GM12874 (cell line): ENCODE measurements at regions not wholly inside any gene's neighbourhood (a gene's known extent, or its start where the extent isn't known, plus 50 kb on each side); places are given as distances from the start of the nearest gene placed in this dataset.

Experiments
- CTCF ChIP-seq: IDR thresholded peaks from 2 replicates; pipeline ENCODE4 v1.5.1; 2011; ENCODE audit warnings: low read depth, mild to moderate bottlenecking, control low read depth, low read length, moderate library complexity; ENCODE audit not compliant: insufficient read depth

- no peak for TF ChIP-seq CTCF
Observed at GRCh38 chr2:36068086-36068485, 287.5 kb upstream of the CRIM1 start.

DNA sequence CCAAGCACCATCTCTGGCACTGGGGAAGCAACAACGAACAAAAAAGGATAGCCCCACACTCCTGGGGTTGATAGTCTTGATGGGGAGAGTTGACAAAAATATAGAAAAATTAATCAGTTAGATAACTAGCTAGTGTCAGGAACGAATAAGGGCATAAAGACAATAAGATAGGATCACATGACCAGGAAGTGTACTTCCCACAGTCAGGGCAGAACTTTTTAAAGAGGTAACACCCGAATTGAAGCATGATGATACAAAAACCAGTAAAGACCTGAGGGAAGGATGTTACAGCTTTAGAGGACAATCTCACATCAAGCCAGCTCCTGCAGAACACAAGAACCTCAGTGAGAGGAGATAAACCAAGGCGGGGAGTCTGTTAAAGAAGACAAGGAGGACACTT, 295.4 kb upstream of the CRIM1 start:
- TF ChIP-seq CTCF = no peak

DNA sequence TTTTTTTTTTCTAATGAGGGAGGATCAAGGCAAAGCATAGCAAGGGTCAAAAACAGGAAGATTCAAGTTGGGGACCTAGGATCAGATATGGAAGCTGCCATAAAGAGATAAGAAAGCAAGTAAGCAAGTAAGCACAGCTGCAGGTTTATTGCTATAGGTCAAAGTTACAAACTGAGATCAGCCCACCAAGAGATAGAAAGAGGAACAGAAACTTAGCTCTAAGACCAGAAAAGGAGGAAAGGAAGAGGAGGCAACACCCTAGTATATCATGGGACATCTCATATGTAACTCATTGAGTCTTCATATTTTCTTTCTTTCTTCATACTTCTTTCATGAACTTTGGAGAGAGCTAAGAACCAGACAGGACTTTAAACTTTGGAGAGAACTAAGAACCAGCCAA, 295.9 kb upstream of the CRIM1 start:
- no peak for TF ChIP-seq CTCF

- TF ChIP-seq CTCF = no peak
Observed at GRCh38 chr2:36058953-36059352, 296.6 kb upstream of the CRIM1 start.

DNA sequence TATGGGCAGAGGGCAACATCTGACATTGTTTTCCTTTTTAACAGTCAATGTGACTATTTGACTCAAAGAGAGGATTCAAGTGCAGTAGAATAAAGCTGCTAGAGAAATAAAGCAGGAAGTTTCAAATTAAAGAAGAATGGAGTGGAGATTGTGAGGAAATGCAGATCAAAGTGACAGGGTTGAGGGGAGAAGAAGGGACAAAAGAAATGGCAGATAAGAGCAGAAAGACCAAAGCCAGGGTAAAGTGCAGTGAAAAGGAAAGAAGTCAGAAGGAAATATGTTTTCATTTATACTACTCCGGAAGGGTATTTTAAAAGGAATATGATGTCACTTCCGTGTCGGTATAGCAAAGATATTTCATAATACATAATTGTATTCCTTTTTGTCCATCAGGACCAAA, 297.5 kb upstream of the CRIM1 start:
- no peak for TF ChIP-seq CTCF

DNA sequence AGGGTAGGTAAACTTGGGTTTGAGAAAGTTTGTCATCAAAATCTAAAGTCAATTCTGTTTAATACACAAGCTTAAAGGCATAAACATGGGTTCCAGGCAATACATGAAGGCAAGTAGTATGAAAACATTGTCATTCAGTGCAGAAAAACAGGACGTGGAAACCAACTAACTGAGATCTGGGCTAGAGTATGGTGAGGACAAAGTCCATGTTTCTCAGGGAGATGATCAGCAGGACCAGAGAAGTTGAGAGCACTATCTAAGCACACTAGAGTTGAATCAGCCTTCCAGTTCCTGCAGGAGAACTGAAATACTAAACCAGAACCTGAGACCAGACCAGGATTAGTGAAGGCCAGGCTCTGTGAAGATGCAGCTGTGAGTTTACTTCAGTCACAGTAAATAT, 302.8 kb upstream of the CRIM1 start:
- TF ChIP-seq CTCF = no peak

GRCh38 chr2:36044411-36044810, 311.2 kb upstream of the CRIM1 start:
- TF ChIP-seq CTCF = no peak

DNA sequence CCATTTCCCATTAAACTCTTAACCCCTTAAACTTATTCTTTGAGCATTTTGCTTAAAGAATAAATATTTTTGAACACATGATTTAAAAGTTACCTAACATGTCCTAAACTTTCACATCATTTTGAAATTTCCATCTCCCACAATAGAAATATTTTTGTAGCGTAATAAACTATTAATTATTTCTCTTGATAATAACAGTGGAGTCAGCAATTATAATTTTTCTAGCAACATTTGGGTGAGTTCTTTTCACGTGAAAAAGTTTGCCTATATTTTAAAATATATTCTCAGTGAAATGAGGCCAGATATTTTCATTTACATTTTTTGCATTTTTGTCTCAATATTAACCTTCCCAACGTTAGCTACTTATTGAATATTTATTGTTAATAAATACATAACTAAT, 320.4 kb upstream of the CRIM1 start:
- no peak for TF ChIP-seq CTCF
